Bronchial epithelial cell (primary cell): ENCODE measurements at regions not wholly inside any gene's neighbourhood (a gene's known extent, or its start where the extent isn't known, plus 50 kb on each side); places are given as distances from the start of the nearest gene placed in this dataset.
"Not testable (repeated sequence)": the region's sequence is repeated elsewhere in the genome, so short reads cannot be mapped to it uniquely, and the experiment has no call there.

ENCODE experiments used
- DNase-seq: peaks from one replicate; pipeline ENCODE4 v3.0.0-alpha.2; 2010; ENCODE audit warnings: low read depth
- FAIRE-seq: peaks from 2 replicates; lab custom pipeline; 2011; peaks lifted over from hg19 to GRCh38; lab: Jason Lieb, UNC
- H3K27me3 ChIP-seq: 2 replicates; pipeline ENCODE4 v1.5.1; 2011; ENCODE audit warnings: low read length; ENCODE audit not compliant: control insufficient read depth, insufficient read depth
- H3K36me3 ChIP-seq: 2 replicates; pipeline ENCODE4 v1.5.1; 2011; ENCODE audit warnings: low read length; ENCODE audit not compliant: control insufficient read depth, insufficient read depth
- H3K4me3 ChIP-seq: 2 replicates; pipeline ENCODE4 v1.5.1; 2011; ENCODE audit warnings: mild to moderate bottlenecking, low read depth, low read length, control low read depth
- TF ChIP-seq, protein P1 (sequence below): IDR thresholded peaks from 2 replicates; pipeline ENCODE4 v1.5.1; 2011; ENCODE audit warnings: mild to moderate bottlenecking, moderate library complexity, low read length, control low read depth, inconsistent platforms; ENCODE audit not compliant: insufficient read depth, severe bottlenecking

DNA sequence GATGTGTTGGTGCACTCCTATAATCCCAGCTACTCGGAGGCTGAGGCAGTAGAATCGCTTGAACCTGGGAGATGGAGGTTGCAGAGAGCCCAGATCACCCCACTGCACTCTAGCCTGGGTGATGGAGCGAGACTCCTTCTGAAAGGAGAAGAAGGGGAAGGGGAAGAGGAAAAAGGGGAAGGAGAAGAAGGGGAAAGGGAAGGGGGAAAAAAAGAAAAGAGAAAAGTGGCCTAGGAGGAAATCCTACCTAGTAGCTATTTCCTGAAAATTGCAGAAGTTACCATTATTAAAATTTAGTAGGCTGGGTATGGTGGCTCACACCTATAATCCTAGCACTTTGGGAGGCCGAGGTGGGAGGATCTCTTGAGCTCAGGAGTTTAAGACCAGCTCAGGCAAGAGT lies 67.4 kb downstream of the ARRDC3 start:
- FAIRE-seq (no peak), DNase-seq (no peak)
- TF ChIP-seq, protein P1, sequence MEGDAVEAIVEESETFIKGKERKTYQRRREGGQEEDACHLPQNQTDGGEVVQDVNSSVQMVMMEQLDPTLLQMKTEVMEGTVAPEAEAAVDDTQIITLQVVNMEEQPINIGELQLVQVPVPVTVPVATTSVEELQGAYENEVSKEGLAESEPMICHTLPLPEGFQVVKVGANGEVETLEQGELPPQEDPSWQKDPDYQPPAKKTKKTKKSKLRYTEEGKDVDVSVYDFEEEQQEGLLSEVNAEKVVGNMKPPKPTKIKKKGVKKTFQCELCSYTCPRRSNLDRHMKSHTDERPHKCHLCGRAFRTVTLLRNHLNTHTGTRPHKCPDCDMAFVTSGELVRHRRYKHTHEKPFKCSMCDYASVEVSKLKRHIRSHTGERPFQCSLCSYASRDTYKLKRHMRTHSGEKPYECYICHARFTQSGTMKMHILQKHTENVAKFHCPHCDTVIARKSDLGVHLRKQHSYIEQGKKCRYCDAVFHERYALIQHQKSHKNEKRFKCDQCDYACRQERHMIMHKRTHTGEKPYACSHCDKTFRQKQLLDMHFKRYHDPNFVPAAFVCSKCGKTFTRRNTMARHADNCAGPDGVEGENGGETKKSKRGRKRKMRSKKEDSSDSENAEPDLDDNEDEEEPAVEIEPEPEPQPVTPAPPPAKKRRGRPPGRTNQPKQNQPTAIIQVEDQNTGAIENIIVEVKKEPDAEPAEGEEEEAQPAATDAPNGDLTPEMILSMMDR: no peak
- no peaks in the 10 kb centered on the region for H3K36me3 ChIP-seq
- no peak overlapping the region for H3K4me3 ChIP-seq
- no peaks in the 10 kb centered on the region for H3K27me3 ChIP-seq

GRCh38 chr5:91313757-91314673 lies 69.1 kb downstream of the ARRDC3 start:
- H3K4me3 ChIP-seq: no peak overlapping the region
- no peak for FAIRE-seq
- H3K27me3 ChIP-seq: no peaks in the 10 kb centered on the region
- no peaks in the 10 kb centered on the region for H3K36me3 ChIP-seq
- peak; percentile 94 for DNase-seq
- TF ChIP-seq, protein P1: no peak

DNA sequence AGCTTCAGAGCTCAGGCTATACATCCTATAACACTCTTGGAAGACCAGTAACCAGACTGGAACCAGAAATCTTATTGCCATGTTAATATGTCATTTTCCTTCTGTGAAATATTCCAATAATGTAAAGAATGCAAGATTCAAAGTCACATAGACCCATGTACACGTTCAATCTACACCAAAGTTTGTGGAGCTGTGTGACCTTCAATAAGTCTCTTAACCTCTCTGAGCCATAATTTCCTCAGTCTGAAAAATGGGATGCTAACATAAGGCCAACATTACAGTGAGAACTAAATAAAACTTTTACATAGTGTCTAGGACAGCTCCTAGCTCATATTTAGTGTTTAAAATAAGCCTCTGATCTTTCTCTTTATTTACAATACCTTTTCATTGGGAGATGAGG lies 70.4 kb downstream of the ARRDC3 start:
- Histone ChIP-seq H3K27me3 (no peaks in the 10 kb centered on the region), H3K4me3 (no peak overlapping the region), H3K36me3 (no peaks in the 10 kb centered on the region)
- FAIRE-seq: no peak
- TF ChIP-seq, protein P1: no peak
- no peak for DNase-seq

DNA sequence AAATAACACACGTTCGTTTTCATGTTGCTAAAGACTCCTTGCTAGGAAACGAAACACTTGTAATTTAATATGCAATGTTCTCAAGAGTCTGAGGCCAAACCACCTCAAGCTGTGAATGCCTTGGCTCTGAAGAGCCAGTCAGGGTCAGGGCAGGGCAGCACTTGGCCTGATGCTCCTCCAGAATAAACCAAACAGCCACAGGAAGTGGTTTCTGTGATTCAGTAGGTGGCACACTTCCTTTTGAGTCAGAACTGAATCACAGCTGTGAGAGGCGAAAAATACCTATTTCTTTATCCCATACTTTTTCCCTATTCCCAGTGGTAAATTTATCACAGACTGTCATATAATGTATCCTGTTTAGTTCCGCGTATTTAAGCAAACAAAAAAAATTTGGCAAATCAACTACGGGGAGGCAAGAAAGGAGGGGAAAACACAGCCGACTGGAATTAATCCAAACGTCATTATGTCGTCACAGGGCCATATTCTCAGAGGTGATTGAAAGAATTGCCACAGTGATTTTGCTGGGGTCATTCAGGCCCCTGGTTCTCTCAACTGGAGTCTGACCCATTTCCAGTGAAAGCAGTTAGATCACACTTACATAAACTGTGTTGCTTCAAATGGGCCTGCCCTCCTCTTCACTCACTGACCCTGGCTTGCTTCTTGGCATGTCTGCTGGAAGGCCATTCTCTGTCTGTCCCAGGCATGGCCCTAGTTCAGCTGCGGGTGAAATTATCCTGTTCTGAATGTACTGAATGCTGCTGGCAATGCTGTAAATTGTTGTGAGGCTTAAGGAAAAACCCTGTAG lies 71.2 kb downstream of the ARRDC3 start:
- Histone ChIP-seq H3K4me3 (no peak overlapping the region), H3K27me3 (no peaks in the 10 kb centered on the region), H3K36me3 (no peaks in the 10 kb centered on the region)
- peak; percentile 98 for DNase-seq
- no peak for FAIRE-seq
- TF ChIP-seq, protein P1: no peak

- no peaks in the 10 kb centered on the region for H3K27me3 ChIP-seq
- TF ChIP-seq, protein P1: no peak
- FAIRE-seq: no peak
- DNase-seq: no peak
- no peaks in the 10 kb centered on the region for H3K36me3 ChIP-seq
- no peak overlapping the region for H3K4me3 ChIP-seq
These were observed 71.9 kb downstream of the ARRDC3 start for GRCh38 chr5:91311168-91311696.

DNA sequence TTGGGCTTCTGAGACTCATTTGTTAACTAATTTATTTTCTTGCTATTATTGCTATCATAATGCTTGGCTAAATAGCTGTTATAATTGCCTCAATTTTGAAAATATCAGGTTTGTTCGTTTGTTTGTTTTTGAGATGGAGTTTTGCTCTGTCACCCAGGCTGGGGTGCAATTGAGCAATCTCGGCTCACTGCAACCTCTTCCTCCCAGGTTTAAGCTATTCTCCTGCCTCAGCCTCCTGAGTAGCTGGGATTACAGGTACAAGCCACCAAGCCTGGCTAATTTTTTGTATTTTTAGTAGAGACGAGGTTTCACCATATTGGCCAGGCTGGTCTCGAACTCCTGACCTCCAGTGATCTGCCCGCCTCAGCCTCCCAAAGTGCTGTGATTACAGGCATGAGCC lies 75.0 kb downstream of the ARRDC3 start:
- H3K4me3 ChIP-seq, H3K27me3 ChIP-seq, H3K36me3 ChIP-seq, DNase-seq, FAIRE-seq: not testable (repeated sequence)
